A204.1 (cell line): ENCODE measurements at regions not wholly inside any gene's neighbourhood (a gene's known extent, or its start where the extent isn't known, plus 50 kb on each side); places are given as distances from the start of the nearest gene placed in this dataset.
"Not testable (repeated sequence)": the region's sequence is repeated elsewhere in the genome, so short reads cannot be mapped to it uniquely, and the experiment has no call there.

Experiments
- FAIRE-seq: peaks from 2 replicates; lab custom pipeline; 2012; peaks lifted over from hg19 to GRCh38; lab: Jason Lieb, UNC

DNA sequence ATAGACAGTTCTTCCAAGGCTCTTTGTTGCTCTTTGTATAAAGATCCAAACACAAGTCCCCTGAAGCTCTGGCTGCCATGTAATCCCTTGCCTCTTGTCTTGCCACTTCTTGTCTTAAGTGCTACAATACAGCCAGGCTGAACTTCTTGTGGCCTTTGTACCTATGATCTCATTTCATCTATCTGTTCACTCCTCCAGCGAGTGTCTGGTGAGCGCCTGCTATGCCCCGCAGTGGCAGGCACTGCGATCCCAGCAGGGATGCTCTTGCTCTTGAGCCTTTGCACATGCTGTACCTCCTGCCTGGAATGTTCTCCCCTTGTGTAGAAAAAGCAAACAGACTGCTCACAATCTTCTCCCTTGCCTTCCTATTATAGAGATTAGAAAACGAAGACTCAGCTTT lies 81.9 kb upstream of the ADPGK start:
- FAIRE-seq, result no peak

DNA sequence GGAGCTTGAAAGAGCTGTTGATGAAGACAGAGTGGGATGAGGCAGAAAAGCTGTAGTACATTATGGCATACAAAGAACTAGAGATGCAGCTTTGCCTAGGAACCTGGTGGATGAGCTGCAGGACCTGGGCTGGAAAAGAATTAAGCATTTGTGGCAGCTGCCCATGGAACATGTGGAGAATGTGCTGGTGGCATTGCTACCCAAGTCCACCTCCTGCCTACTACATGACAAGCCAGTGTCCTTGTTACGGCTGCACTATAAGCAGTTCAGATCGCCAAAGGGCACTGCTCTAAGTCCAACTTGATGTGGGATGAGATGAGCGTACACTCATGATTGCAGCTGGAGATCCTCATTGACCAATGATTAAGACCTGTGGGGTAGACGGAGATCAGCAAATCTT lies 81.1 kb upstream of the ADPGK start:
- FAIRE-seq, result no peak

DNA sequence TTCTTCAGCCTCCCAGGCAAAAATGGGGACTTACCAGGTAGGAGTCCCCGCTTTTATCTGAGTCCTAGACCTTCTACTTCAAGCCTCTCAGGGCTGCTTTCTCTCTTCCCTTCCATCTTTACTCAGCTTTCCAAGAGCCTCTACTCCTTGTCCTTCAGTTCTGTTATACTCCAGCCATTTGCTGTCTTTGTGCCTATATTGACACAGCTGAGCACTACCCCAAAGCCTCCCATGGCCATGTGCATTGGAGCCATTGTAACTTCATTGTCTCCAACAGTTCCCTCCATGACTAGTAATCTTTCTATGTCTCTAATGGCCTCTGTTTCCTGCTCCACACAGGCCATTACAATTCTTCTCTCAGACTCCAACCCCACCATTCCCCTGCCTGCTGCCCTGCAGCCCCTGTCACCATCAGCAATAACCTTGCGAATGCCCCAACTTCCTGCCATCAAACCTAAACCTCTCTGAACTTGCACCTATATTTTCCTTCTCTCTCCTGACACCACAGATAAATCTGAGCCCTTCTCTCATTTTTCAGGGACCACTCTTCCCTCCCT lies 77.9 kb upstream of the ADPGK start:
- FAIRE-seq, result no peak

DNA sequence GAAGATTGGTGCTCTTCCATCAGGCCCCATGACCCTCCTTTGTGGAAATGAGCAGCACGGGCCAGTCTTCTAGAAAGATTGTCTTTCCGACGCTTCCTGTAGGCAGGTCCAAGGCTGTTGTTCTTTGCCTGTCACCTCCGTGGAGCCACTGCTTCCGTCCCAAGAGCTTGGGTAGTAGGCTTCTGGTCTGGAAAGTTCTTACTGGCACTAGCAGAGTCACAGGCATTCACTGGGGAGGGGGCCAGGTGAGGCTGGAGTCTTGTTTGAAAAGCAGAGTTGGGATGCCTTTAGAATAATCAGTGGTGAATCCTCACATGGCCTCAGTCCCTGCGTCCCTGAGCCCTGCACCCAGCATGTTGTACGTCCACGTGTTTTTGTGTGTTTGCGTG lies 76.2 kb upstream of the ADPGK start:
- no peak for FAIRE-seq

DNA sequence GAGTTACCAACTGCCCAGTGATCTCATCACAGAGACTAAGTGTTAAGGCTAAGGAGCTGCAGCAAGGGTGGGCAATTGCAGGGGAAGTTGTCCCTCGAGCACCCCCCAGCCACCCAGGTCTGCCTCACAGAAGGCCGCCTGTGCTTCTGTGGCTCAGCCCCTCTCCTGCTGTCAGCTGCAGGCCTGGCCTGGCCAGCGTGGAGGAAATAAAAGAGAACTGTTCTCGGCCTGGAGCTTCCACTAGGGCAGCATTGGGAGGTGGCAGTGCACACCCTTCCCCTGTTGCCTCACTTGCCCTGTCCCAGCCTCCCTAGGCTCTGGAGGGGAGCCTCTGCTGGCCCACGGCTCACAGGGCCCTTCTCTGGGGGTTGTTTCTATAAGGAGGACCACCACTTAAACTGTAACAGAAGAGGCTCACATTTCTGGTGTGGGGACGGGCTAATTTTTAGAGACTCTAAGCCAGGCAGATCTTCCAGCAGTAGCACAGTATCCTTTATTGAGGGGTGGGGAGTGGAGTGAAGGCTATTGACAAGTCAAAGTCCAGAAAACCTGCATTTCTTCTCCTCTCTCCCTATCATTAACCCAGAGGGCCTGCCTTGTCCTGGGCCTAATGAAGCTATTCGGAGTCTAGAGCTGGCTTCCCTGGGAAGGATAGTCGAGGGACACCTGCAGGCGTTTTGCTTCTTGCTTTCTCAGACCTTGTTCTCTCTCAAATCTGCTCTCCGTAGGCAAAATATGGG lies 75.6 kb upstream of the ADPGK start:
- FAIRE-seq, result no peak

DNA sequence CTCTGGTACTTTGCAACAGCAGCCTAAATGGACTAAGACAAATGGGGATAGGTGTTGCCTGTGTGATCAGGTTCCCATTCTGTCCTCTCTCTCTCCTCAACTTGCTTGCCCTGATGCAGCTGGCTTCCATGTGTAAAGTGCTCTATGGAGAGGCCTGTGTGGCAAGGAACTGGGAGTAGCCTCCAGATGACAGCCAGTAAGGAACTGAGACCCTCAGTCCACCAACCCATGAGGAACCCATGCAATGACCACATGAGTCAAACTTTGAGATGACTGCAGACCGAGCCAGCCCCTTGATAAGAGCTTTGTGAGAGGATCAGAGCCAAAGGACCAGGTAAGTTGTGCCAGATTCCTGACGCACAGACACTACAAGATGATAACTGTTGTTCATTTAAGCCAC lies 74.6 kb upstream of the ADPGK start:
- no peak for FAIRE-seq

DNA sequence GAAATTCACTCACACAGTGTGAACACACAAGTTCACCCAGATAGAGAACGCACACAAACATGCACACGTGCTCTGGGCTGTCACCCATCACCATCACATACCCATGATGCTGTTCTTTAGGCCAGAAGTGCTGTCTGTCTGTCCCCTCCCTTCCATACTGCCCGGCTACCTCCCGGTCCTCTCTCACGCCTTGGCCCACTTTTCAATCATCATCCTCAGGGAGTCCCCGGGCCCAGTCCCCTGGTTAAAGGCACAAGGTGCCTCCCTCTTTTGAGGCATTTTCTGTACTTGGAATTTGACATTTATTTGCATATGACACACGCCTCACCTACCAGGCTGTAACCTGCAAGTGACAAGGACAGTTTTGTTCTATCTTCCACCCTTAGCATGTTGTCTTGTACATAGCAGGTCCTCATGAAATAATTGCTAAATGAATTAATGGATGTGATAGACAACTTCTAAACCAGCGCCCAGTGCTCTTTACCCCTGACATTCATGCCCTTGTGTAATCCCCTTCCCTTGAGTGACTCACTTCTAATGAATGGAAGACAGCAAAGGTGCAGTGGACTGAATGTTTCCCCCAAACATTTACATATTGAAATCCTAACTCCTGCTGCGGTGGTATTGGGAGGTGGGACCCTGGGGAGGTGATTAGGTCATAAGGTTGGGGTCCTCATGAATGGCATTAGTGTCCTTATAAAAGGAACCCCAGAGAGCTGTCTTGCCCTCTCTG lies 73.9 kb upstream of the ADPGK start:
- FAIRE-seq, result no peak

DNA sequence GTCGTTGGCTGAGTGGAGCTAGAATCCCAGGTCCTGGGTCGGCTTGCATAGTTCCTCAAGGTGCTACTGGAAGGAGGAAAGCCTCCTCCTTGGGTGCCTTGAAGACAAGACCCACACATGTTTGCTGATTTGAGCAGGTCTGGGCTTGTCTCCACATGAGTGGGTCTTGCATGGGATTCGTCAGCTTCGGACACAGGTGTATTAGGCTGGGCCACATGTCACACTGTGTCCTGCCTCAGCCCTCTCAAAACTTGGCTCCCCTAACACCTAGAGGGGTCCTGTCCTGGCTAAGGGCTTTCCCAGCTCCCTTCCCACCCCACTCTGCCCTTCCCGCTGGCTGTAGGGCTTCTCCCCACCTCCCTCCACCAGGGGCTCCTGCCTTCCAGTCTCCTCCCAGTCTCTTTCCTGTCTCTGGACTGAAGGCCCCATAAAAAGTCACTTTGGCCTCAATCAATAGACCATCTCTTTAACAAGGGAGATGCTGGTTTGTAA lies 73.0 kb upstream of the ADPGK start:
- FAIRE-seq, result no peak

DNA sequence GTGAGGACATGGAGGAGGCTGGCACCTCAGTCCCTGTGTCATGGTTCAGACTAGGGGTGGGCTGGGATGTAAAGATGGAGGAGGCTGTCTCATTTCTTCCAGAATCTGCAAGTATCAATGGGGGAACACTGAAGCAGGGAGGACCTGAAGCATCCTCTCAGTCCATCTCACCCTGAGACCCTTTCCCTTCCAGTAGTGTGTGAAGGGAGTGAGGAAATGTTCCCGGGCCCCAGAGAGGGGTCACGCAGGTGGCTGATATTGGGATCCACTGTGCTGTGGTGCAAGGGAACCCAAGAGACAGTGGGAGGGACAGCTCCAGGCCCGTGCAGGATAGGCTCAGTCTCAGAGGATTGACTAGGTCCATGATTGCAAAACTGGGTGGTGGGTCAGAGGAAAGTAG lies 72.2 kb upstream of the ADPGK start:
- FAIRE-seq, result no peak

DNA sequence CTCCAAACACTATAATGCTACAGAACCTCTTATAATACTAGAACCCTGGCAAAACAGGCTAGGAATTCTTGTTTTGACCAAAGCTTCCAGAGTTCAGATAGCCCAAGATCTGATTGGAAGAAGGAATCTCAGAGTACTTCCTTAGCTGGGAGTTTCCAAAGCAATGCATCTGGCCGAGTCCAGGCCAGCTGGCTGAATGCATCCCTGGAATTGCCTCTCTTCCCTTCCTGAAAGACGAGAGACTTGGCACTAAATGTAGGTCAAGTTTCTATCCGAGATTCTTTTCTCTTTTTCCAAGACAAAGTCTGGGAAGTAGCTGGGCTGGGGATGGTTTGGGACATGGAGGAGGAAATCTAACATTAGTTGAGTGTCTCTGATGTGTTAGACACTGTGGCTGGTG lies 68.7 kb upstream of the ADPGK start:
- no peak for FAIRE-seq

DNA sequence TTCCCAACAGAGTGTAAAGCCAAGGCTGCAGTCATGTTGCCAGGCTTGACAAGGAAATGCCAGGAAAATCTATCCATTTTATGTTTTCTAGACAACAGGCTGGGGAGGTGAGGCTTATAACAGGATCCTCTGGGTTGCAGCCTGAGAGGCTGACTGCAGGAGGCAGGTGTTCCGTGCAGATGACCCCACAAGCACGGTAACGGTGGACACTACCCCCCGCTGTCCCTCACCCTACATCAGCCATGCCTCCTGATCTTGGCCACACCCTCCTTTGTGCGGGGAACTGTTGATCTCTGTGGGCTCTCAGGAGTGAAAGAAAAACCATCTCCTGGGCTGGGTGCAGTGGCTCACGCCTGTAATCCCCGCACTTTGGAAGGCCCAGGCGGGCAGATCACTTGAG lies 68.0 kb upstream of the ADPGK start:
- FAIRE-seq, result no peak

DNA sequence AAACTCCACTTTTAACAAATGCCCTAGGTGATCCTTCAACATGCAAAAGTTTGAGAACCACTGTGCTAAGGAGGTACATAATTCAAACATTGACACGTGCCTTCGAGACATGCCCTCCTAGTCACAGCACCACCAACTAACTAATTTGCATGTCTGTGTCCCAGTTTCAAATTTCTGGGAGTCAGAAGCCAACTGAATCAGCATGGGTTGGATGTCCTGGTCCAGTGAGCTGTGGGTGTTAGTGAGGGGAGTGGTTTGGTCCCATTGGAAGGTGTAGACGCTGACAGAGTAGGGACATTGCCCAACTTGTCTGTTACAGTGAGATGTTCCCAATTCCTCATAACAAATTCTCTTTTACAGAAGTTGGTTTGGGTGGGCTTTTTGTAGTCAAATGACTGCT lies 67.3 kb upstream of the ADPGK start:
- FAIRE-seq, result no peak

DNA sequence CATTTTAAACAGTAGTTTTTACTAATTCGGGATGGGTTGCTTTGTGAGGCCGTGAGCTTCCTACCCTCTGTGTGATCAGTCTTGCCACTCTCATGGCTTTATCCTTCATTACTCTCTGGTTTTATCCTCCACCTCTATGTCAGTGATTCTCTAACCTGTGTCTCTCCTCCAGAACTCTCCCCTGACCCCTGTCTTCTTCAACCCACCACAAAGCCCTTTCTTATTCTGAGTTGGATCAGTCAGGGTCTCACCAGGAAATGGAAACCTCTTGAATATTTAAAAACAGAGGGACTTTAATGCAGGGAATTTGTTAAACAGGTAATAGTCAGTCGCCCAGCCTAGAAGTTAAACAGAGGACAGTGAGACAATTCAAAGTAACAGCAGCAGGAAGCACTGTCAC lies 64.2 kb upstream of the ADPGK start:
- FAIRE-seq, result no peak

DNA sequence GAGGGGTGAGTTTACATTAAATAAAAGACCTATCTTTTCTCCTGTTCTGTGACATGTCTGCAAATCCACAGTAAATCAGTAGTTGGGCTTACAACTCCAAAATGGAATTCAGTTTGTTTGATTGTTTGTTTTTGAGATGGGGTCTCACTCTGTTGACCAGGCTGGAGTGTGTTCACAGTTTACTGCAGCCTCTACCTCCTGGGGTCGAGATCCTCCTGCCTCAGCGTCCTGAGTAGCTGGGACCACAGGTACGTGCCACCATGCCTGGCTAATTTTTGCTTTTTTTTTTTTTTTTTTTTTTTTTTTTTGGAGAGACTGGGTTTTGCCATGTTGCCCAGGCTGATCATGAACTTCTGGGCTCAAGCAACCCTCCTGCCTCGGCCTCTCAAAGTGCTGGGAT lies 63.5 kb upstream of the ADPGK start:
- FAIRE-seq, result no peak

DNA sequence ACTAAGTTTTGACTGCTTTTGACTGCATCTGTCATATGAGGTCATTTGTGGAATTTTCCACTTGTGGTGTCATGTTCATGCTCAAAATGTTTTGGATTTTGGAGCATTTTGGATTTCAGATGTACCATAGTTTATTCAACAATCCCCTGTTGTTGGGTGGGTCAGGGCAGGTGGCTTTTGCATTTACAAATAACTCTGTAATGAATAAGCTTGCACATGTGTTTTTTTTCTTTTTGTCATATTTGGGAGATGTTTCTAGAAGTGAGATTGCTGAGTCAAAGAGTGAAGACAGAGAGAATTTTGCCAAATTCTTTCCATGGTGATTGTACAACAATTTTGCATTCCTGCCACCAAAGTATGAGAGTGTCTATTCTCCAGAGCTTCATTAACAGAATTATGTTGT lies 62.4 kb upstream of the ADPGK start:
- FAIRE-seq, result no peak

DNA sequence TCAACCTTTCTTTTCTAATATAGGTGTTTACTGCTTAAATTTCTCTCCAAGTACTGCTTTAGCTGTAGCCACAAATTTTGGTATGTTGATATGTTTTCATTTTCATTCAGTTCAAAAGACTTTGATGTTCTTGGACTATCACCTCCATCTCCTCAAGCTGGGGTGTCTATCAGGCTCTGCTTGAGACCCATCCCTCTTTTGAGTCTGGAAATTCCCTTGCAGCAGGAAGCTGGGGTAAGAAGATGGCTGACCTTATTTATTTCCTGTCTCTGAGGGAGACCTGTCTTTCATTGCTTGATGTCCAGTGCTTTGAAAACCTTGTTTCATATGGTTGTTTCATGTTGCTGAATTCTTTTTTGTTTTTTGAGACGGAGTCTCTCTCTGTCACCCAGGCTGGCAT lies 60.5 kb upstream of the ADPGK start:
- no peak for FAIRE-seq

DNA sequence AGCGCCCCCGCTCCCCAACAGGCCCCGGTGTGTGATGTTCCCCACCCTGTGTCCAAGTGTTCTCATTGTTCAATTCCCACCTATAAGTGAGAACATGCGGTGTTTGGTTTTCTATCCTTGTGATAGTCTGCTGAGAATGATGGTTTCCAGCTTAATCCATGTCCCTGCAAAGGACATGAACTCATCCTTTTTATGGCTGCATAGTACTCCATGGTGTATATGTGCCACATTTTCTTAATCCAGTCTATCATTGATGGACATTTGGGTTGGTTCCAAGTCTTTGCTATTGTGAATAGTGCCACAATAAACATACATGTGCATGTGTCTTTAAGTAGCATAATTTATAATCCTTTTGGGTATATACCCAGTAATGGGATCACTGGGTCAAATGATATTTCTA lies 59.8 kb upstream of the ADPGK start:
- not testable (repeated sequence) for FAIRE-seq

DNA sequence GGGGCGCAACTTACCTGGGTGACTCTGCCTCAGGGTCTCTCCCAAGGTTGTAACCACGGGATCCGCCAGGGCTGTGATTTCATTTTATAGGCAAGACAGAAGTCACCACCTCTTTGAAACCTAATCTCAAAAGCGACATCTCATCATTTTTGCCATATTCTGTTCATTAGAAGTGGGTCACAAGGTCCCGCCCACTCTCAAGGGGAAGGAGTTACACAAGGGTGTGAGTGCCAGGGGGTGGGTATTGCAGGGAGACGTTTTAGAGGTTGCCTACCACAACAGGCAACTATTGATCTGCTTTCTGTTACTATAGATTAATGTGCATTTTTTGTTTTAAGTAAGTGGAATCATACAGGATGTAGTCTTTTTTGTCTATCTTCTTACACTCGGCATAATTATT lies 56.6 kb upstream of the ADPGK start:
- FAIRE-seq, result no peak

DNA sequence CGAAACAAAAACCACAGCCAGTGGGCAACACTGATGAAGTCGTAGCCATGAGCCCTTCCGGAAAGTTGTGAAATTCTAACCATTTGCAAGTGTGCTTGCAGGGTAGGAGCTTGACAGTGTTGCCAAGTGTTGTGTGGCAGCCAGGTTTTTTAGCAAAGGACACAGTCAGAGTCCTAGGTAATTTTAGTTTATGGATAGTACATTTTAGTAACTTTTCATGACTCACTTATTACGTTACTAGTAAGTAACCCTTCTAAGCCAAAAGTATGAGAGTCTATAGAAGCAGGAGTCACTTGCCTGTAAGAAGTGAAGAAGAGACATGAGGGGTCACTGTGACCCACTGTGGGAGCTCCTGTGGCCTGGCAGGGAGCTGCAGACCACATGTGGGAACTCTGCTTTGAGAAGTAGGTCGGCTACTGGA lies 54.8 kb upstream of the ADPGK start:
- FAIRE-seq, result no peak

DNA sequence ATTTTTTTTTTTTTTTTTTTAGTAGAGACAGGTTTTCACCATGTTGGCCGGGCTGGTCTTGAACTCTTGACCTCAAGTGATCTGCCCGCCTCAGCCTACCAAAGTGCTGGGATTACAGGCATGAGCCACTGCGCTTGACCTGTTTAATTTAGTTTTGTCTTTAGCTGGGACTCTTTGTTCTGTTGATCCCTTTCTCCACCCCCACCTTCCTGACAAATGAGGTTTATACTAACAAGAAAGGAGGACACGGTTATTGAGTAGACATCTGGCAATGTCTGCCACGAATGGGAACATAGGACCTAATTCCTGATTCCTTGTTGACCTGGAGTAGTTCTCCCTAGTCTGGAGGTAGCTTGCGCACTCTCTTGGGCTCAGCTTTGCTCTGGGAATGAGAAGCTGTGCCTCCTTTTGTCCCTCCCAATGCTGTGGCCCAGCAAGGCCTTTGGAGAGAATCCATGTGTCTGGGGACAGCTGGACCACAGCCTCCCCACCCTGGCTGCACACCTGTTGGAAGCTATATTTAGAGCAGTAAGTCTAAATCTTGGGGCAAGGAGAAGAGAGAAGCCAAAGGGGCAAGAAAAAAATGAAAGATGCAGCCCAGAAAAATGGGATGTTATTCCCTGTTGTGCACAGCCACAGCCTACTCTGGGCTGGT lies 53.2 kb upstream of the ADPGK start:
- no peak for FAIRE-seq

DNA sequence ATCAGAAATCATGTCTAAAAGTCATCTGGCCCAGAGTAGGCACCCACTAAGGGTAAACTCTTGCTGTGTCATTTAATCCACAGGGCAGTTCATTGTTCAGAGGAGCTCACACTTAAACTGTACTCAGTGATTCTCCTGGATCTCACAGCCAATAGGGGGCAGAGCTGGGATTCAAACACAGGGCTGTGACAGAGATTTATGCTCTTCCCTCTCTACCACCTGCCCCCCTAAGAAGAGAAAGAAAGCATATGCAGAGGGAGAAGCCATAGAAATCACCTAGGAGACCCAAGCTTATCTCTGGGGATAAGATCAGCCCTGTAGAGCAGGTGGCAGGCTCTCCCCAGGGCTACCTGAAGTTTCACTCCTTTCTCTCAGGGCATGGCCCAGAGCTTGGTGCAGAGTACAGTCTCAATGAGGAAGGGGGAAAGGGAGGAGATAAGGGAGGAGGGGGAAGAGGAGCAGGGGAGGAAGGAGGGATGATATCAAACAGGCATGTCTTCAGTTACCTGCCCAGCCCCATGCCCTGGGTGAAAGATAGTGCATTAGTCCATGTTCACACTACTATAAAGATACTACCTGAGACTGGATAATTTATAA lies 51.8 kb upstream of the ADPGK start:
- FAIRE-seq, result no peak

DNA sequence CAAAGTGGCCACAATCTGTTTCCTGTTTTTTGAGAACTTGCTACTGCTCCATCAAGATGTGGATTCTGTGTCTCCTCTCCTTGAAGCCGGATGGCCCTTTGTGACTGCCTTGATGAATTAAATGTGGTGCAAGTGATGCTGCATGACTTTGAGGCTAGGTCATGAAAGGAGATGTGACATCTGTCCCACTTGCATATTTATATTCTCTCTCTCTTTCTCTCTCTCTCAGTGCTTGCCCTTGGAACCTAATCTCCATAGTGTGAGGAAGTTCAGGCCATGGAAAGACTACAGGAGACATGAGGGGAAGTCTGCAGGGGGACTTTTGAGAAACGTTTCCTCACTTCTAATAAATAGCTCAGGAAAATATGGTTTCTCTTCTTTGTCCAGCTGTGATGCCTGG lies 50.0 kb upstream of the ADPGK start:
- FAIRE-seq, result no peak
